Tibial artery (tissue), 4 donors: ENCODE measurements at regions not wholly inside any gene's neighbourhood (a gene's known extent, or its start where the extent isn't known, plus 50 kb on each side); places are given as distances from the start of the nearest gene placed in this dataset.

Experiments used
- DNase-seq, 2 donors: peaks; one replicate each; pipeline ENCODE4 v3.0.0-alpha.2; 2019
- H3K27ac ChIP-seq, 2 donors: fragments of 200-600 bp; sonication (generic) in 1 of 2; 1 replicate in 1 of 2; 2 replicates in 1 of 2; pipeline ENCODE4 v1.5.1; 2018 to 2019; ENCODE audit warnings: mild to moderate bottlenecking in 1 of 2
- H3K27me3 ChIP-seq, 2 donors: fragments of 200-600 bp; sonication (generic) in 1 of 2; one replicate each; pipeline versions ENCODE4 v1.5.1 to v1.6.0; 2016 to 2019
- H3K36me3 ChIP-seq, 3 donors: fragments of 200-600 bp; sonication (generic) in 2 of 3; one replicate each; pipeline ENCODE4 v1.5.1; 2016 to 2019; ENCODE audit warnings: mild to moderate bottlenecking in 2 of 3
- H3K4me1 ChIP-seq, 4 donors: fragments of 200-600 bp; sonication (generic) in 2 of 4; 1 replicate in 3 of 4; 2 replicates in 1 of 4; pipeline ENCODE4 v1.5.1; 2016 to 2019
- H3K4me3 ChIP-seq, 2 donors: fragments of 200-600 bp; sonication (generic) in 1 of 2; 1 replicate in 1 of 2; 2 replicates in 1 of 2; pipeline ENCODE4 v1.5.1; 2018 to 2019; ENCODE audit warnings: mild to moderate bottlenecking in 2 of 2
- H3K9me3 ChIP-seq, 3 donors: fragments of 200-600 bp; sonication (generic) in 1 of 3; one replicate each; pipeline ENCODE4 v1.5.1; 2016 to 2019
- CTCF ChIP-seq, 2 experiments: fragments of 200-600 bp in 1 of 2; fragments of 450-650 bp in 1 of 2; IDR thresholded peaks; one replicate each; pipeline ENCODE4 v1.5.1; 2017 to 2019; ENCODE audit warnings: antibody characterized with exemption in 2 of 2, mild to moderate bottlenecking in 1 of 2, moderate library complexity in 1 of 2
- intact Hi-C: fragments of 100-400 bp; cut with DNase I; formaldehyde crosslinking; loops from one replicate; pipeline ENCODE4 v1.15.0; 2023; ENCODE audit warnings: low total_unique reads

GRCh38 chr2:78907089-78907488 is 118.4 kb upstream of the REG3G start:
- H3K27me3 ChIP-seq: no peaks in the 10 kb centered on the region
- no peaks in the 10 kb centered on the region for H3K9me3 ChIP-seq
- TF ChIP-seq CTCF (IDR thresholded peaks at IDR 0.05): no peak
- H3K27ac ChIP-seq: no peak overlapping the region
- intact Hi-C loops: no loop called here
- no peaks in the 10 kb centered on the region for H3K36me3 ChIP-seq
- no peak overlapping the region for H3K4me3 ChIP-seq
- no peak for DNase-seq
- no peaks in the 10 kb centered on the region for H3K4me1 ChIP-seq

DNA sequence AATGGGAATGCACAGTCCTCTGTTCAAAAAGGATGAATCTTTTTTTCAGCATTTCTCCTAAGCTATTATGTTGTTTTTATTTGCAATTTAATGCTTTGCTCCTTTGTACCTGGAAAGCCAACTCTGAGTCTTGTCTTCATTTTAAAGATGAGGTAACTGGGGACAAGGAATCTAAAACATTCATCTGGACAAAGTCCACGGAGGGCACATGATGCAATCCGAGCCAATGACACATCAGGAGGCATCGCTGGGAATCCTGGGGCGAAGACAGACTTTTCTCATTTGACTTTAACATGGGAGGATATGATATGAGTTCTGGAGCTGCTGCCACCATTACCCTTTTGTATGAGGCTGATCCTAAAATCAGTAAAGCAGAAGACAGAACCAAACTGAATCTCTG is 116.5 kb upstream of the REG3G start:
- Histone ChIP-seq H3K36me3 (no peaks in the 10 kb centered on the region), H3K4me3 (no peak overlapping the region), H3K4me1 (no peaks in the 10 kb centered on the region), H3K9me3 (no peaks in the 10 kb centered on the region), H3K27me3 (no peaks in the 10 kb centered on the region), H3K27ac (no peak overlapping the region)
- TF ChIP-seq CTCF (IDR thresholded peaks at IDR 0.05): no peak
- DNase-seq: no peak
- intact Hi-C loops: no loop called here

- no peak for TF ChIP-seq CTCF (IDR thresholded peaks at IDR 0.05)
- no peaks in the 10 kb centered on the region for H3K27me3 ChIP-seq
- intact Hi-C loops: no loop called here
- H3K36me3 ChIP-seq: no peaks in the 10 kb centered on the region
- H3K4me3 ChIP-seq: no peak overlapping the region
- no peak for DNase-seq
- no peaks in the 10 kb centered on the region for H3K4me1 ChIP-seq
- H3K27ac ChIP-seq: no peak overlapping the region
- no peaks in the 10 kb centered on the region for H3K9me3 ChIP-seq
Observed at GRCh38 chr2:78910376-78910775, 115.1 kb upstream of the REG3G start.

DNA sequence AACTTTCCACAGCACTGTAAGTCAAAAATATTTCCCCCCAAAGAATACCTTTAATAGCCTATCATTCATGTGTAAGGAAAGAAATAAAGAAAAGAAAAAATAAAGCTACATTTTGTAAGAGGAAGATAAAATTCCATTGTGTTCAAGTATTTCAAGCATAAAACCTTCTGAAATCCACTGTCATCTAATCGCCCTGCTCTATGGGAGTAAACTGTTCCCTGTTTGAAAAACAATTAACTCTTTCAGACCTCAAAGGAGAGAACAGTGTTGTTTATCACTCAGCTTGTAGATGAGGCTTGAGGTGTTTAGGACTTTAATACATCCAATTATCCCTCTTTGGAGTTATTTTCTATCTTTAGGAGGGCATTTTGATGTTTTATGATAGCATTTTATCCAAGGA is 112.2 kb upstream of the REG3G start:
- Histone ChIP-seq H3K27me3 (no peaks in the 10 kb centered on the region), H3K9me3 (no peaks in the 10 kb centered on the region), H3K4me3 (no peak overlapping the region), H3K36me3 (no peaks in the 10 kb centered on the region), H3K4me1 (no peaks in the 10 kb centered on the region), H3K27ac (no peak overlapping the region)
- DNase-seq: no peak
- intact Hi-C loops: no loop called here
- no peak for TF ChIP-seq CTCF (IDR thresholded peaks at IDR 0.05)

GRCh38 chr2:78925258-78925657 is 100.2 kb upstream of the REG3G start:
- Histone ChIP-seq H3K36me3 (no peaks in the 10 kb centered on the region), H3K9me3 (no peaks in the 10 kb centered on the region), H3K4me1 (no peaks in the 10 kb centered on the region), H3K27ac (no peak overlapping the region), H3K27me3 (no peaks in the 10 kb centered on the region), H3K4me3 (no peak overlapping the region)
- intact Hi-C loops: no loop called here
- no peak for TF ChIP-seq CTCF (IDR thresholded peaks at IDR 0.05)
- DNase-seq: no peak

- H3K36me3 ChIP-seq: no peaks in the 10 kb centered on the region
Observed at GRCh38 chr2:78928502-78928901, 97.0 kb upstream of the REG3G start.

More at GRCh38 chr2:78928502-78928901, 97.0 kb upstream of the REG3G start:
- intact Hi-C loops: no loop called here
- Histone ChIP-seq H3K27me3 (no peaks in the 10 kb centered on the region), H3K4me3 (no peak overlapping the region), H3K27ac (no peak overlapping the region), H3K9me3 (no peaks in the 10 kb centered on the region), H3K4me1 (no peaks in the 10 kb centered on the region)
- no peak for TF ChIP-seq CTCF (IDR thresholded peaks at IDR 0.05)
- DNase-seq: no peak
